ENCODE measurements at regions not wholly inside any gene's neighbourhood (a gene's known extent, or its start where the extent isn't known, plus 50 kb on each side); places are given as distances from the start of the nearest gene placed in this dataset.

GRCh38 chr1:64378826-64379225 lies 91.1 kb upstream of the CACHD1 start:
- dilution Hi-C loops (cut with MboI; ENCODE audit: extremely low pct_ligation_motif_present, low sequenced_read_pairs) = no loop called here
- Histone ChIP-seq H3K9me1 (ENCODE audit: control insufficient read depth, extremely low read depth, insufficient read depth, low read length) (no peaks in the 10 kb centered on the region), H4K20me1 (ENCODE audit: control insufficient read depth, extremely low read depth, insufficient read depth, low read length) (no peaks in the 10 kb centered on the region), H3K9ac (ENCODE audit: control insufficient read depth, extremely low read depth, insufficient read depth, low read length) (no peak overlapping the region), H3K4me2 (ENCODE audit: control insufficient read depth, extremely low read depth, insufficient read depth, low read depth, low read length) (no peak overlapping the region), H3K27me3 (ENCODE audit: control insufficient read depth, extremely low read depth, insufficient read depth, low read length) (no peaks in the 10 kb centered on the region), H3K4me1 (ENCODE audit: control insufficient read depth, extremely low read depth, insufficient read depth, low read length) (no peaks in the 10 kb centered on the region), H3K27ac (ENCODE audit: control insufficient read depth, insufficient read depth, low read length) (no peak overlapping the region), H3K79me2 (ENCODE audit: control insufficient read depth, insufficient read depth, low read length) (no peaks in the 10 kb centered on the region), H2AFZ (ENCODE audit: control insufficient read depth, low read length) (no peak overlapping the region), H3K4me3 (ENCODE audit: control insufficient read depth in 2 of 3, extremely low read depth in 1 of 3, insufficient read depth in 2 of 3, low read depth in 1 of 3, low read length in 3 of 3) (no peak overlapping the region), H3K36me3 (ENCODE audit: control insufficient read depth in 2 of 2, extremely low read depth in 1 of 2, insufficient read depth in 2 of 2, low read length in 2 of 2) (no peaks in the 10 kb centered on the region), H3K9me3 (ENCODE audit: control insufficient read depth, low read depth, low read length) (no peaks in the 10 kb centered on the region)
- no peak for TF ChIP-seq CTCF (optimal IDR thresholded peaks at IDR 0.05 in 1 of 3, IDR thresholded peaks at IDR 0.05 in 1 of 3, conservative IDR thresholded peaks at IDR 0.05 in 1 of 3; ENCODE audit: extremely low read depth in 1 of 3, insufficient read depth in 2 of 3, low read length in 3 of 3)
- TF ChIP-seq EZH2 (IDR thresholded peaks at IDR 0.05; ENCODE audit: low read length) = no peak
- DNase-seq (ENCODE audit: low read depth, low spot score) (no peak), FAIRE-seq (no peak)

- H3K4me2 ChIP-seq (ENCODE audit: control insufficient read depth, extremely low read depth, insufficient read depth, low read depth, low read length) = no peak overlapping the region
- dilution Hi-C loops (cut with MboI; ENCODE audit: extremely low pct_ligation_motif_present, low sequenced_read_pairs) = no loop called here
- no peaks in the 10 kb centered on the region for H4K20me1 ChIP-seq (ENCODE audit: control insufficient read depth, extremely low read depth, insufficient read depth, low read length)
- DNase-seq (ENCODE audit: low read depth, low spot score) (no peak), FAIRE-seq (no peak)
- no peak overlapping the region for H2AFZ ChIP-seq (ENCODE audit: control insufficient read depth, low read length)
- no peaks in the 10 kb centered on the region for H3K79me2 ChIP-seq (ENCODE audit: control insufficient read depth, insufficient read depth, low read length)
- H3K9ac ChIP-seq (ENCODE audit: control insufficient read depth, extremely low read depth, insufficient read depth, low read length) = no peak overlapping the region
- no peak for TF ChIP-seq EZH2 (IDR thresholded peaks at IDR 0.05; ENCODE audit: low read length)
- no peaks in the 10 kb centered on the region for H3K36me3 ChIP-seq (ENCODE audit: control insufficient read depth in 2 of 2, extremely low read depth in 1 of 2, insufficient read depth in 2 of 2, low read length in 2 of 2)
- H3K4me1 ChIP-seq (ENCODE audit: control insufficient read depth, extremely low read depth, insufficient read depth, low read length) = no peaks in the 10 kb centered on the region
- no peak overlapping the region for H3K4me3 ChIP-seq (ENCODE audit: control insufficient read depth in 2 of 3, extremely low read depth in 1 of 3, insufficient read depth in 2 of 3, low read depth in 1 of 3, low read length in 3 of 3)
- no peaks in the 10 kb centered on the region for H3K9me1 ChIP-seq (ENCODE audit: control insufficient read depth, extremely low read depth, insufficient read depth, low read length)
- H3K27me3 ChIP-seq (ENCODE audit: control insufficient read depth, extremely low read depth, insufficient read depth, low read length) = no peaks in the 10 kb centered on the region
- no peaks in the 10 kb centered on the region for H3K9me3 ChIP-seq (ENCODE audit: control insufficient read depth, low read depth, low read length)
- no peak overlapping the region for H3K27ac ChIP-seq (ENCODE audit: control insufficient read depth, insufficient read depth, low read length)
These were observed 82.3 kb upstream of the CACHD1 start for GRCh38 chr1:64387389-64388285.
